Chondrocyte (in vitro differentiated cells): ENCODE measurements at regions not wholly inside any gene's neighbourhood (a gene's known extent, or its start where the extent isn't known, plus 50 kb on each side); places are given as distances from the start of the nearest gene placed in this dataset.

Experiments
- DNase-seq: peaks from one replicate; pipeline ENCODE4 v3.0.0; 2021; ENCODE audit warnings: mixed read lengths, low spot score
- H3K27ac Mint-ChIP-seq: one replicate; pipeline ENCODE4 v1.8.0; 2021; ENCODE audit warnings: mild to moderate bottlenecking, moderate library complexity, mixed read lengths; ENCODE audit not compliant: unreplicated experiment
- H3K27me3 Mint-ChIP-seq: 2 replicates; pipeline ENCODE4 v1.8.0; 2021; ENCODE audit warnings: low read depth, mixed read lengths
- H3K36me3 Mint-ChIP-seq: 2 replicates; pipeline ENCODE4 v1.8.0; 2021; ENCODE audit warnings: low read depth, mixed read lengths
- H3K4me1 Mint-ChIP-seq: 2 replicates; pipeline ENCODE4 v1.8.0; 2021; ENCODE audit warnings: low read depth, mild to moderate bottlenecking, mixed read lengths
- H3K4me3 Mint-ChIP-seq: one replicate; pipeline ENCODE4 v1.8.0; 2021; ENCODE audit warnings: mild to moderate bottlenecking, moderate library complexity, mixed read lengths; ENCODE audit not compliant: unreplicated experiment
- H3K9me3 Mint-ChIP-seq: 2 replicates; pipeline ENCODE4 v1.8.0; 2021; ENCODE audit warnings: low read depth, mixed read lengths
- TF ChIP-seq, protein P1 (sequence below): fragments of 200-600 bp; sonication (generic); IDR thresholded peaks from 2 replicates; pipeline ENCODE4 v1.5.0; 2021; ENCODE audit warnings: antibody characterized with exemption, mild to moderate bottlenecking, moderate library complexity

DNA sequence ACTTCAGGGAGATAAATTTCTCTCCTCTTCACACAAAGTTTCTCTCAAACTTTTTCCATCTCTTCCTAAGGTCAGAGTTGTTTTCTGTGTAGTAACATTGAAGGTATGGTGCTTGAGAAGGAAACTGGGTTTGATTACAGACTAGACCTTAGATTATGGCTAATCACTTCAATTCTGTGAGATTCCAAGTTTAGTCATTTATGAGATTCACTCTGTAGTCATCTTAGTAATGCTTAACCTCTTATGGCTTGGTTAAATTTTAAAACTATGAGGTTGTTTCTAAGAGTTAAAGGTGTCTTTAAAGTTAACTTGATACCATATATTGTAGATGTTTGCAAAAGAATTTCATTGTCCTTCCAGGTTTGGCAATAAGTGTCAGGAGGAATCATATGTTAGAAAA is 1092.2 kb downstream of the KCNT2 start:
- H3K27ac Mint-ChIP-seq = no peak overlapping the region
- H3K4me1 Mint-ChIP-seq = no peaks in the 10 kb centered on the region
- TF ChIP-seq, protein P1, sequence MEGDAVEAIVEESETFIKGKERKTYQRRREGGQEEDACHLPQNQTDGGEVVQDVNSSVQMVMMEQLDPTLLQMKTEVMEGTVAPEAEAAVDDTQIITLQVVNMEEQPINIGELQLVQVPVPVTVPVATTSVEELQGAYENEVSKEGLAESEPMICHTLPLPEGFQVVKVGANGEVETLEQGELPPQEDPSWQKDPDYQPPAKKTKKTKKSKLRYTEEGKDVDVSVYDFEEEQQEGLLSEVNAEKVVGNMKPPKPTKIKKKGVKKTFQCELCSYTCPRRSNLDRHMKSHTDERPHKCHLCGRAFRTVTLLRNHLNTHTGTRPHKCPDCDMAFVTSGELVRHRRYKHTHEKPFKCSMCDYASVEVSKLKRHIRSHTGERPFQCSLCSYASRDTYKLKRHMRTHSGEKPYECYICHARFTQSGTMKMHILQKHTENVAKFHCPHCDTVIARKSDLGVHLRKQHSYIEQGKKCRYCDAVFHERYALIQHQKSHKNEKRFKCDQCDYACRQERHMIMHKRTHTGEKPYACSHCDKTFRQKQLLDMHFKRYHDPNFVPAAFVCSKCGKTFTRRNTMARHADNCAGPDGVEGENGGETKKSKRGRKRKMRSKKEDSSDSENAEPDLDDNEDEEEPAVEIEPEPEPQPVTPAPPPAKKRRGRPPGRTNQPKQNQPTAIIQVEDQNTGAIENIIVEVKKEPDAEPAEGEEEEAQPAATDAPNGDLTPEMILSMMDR = no peak
- DNase-seq = no peak
- no peak overlapping the region for H3K4me3 Mint-ChIP-seq
- no peaks in the 10 kb centered on the region for H3K9me3 Mint-ChIP-seq
- H3K36me3 Mint-ChIP-seq = no peaks in the 10 kb centered on the region
- no peaks in the 10 kb centered on the region for H3K27me3 Mint-ChIP-seq

DNA sequence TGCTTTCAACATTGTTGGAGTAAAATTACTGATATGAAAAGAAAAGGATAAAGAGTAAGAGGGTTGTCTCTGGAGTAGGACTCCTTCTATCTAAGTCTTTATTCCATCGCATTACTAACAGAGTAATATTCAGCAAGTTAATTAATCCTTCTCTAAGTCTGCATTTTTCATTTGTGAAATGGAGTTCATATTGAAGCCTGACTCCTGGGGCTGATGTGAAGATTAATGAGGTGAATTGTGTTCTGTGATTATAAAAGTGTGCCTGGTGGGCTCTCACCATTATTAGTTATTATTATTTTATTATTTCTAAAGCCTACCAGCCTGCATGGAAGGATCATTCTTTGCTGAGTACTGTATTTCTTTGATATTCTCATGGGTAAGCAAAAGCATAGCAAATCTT is 1096.7 kb downstream of the KCNT2 start:
- DNase-seq = no peak
- no peaks in the 10 kb centered on the region for H3K36me3 Mint-ChIP-seq
- no peaks in the 10 kb centered on the region for H3K4me1 Mint-ChIP-seq
- no peak overlapping the region for H3K27ac Mint-ChIP-seq
- no peaks in the 10 kb centered on the region for H3K27me3 Mint-ChIP-seq
- TF ChIP-seq, protein P1 = no peak
- H3K4me3 Mint-ChIP-seq = no peak overlapping the region
- peaks cover 11% of the 10 kb centered on the region for H3K9me3 Mint-ChIP-seq

DNA sequence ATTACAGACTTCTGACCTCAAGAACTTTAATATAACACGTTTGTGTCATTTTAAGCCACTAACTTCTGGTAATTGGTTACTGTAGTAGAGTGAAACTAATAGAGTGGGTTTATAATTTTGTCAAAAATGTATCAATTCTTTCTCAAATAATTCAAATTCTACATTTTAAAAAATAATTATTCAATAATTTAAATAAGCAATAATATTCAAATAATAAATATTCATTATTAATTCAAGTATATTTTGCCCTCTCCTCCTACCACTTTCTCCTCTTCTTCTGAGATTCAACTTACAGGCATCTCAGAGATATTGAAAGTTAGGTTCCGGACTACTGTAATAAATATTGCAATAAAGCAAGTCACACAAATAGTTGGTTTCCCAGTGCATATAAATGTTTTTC is 1107.1 kb downstream of the KCNT2 start:
- TF ChIP-seq, protein P1 = no peak
- Mint-ChIP-seq H3K27me3 (no peaks in the 10 kb centered on the region), H3K36me3 (no peaks in the 10 kb centered on the region), H3K9me3 (peaks cover 12% of the 10 kb centered on the region), H3K4me3 (no peak overlapping the region), H3K27ac (no peak overlapping the region), H3K4me1 (no peaks in the 10 kb centered on the region)
- DNase-seq = no peak

DNA sequence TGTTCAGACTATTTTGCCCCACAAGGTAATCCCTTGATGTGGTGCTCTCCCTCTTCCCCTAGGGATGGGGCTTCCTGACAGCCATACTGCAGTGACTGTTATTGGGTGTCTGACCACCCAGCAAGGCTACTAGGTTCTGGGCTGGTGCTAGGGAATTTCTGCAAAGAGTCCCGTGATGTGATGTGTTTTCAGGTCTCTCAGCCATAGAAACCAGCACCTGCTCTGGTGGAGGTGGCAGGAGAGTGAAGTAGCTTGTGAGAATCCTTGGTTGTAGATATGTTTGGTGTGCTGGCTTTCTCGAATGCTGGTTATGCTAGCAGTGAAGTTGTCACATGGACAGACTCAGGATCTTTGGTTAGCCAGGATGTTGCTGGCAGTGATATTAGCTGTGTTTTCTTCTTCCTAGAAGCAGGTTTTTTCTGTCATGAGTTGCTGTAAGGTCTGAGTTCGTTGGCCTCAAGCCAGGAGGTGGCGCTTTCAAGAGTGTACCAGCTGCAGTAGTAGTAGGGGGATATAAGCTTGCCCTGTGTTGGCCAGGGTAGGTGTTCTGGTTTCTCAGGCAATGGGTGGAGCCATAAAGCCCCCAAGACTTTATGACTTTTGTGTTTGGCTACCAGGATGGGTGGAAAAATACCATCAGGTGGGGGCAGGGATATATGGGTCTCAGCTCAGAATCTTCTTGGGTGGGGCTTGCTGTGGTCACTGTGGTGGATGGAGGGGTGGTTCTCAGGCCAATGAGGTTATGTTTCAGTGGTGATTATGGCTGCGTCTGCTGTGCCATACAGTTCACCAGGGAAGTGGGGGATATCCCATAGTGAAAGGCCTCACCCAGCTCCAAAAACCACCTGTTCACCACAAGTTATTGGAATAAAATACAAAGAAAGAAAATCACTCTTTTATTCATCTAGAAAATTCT is 1112.3 kb downstream of the KCNT2 start:
- Mint-ChIP-seq H3K4me3 (no peak overlapping the region), H3K27me3 (no peaks in the 10 kb centered on the region), H3K36me3 (no peaks in the 10 kb centered on the region), H3K9me3 (peaks cover 17% of the 10 kb centered on the region), H3K4me1 (no peaks in the 10 kb centered on the region), H3K27ac (no peak overlapping the region)
- no peak for DNase-seq
- TF ChIP-seq, protein P1 = no peak

DNA sequence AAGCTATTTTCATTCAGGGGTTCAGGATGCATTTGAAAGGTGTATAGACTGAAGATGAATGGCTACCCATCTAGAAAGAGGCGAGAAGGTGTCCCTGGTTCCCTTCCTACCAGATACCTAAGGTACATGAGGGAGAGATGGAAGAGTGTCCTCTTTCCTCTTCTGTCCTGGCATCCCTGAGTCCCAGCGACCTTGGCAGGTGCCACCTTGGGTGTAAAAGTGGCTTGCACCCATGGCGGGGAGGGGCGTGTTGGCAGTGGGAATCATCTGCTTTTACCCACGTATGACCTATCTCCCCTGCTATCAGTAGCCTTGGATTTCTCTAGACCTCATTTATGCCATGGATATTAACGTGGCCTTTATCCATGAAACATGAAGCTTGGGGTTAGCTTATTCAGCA is 1126.1 kb downstream of the KCNT2 start:
- Mint-ChIP-seq H3K27ac (no peak overlapping the region), H3K36me3 (no peaks in the 10 kb centered on the region), H3K9me3 (peaks cover 4% of the 10 kb centered on the region), H3K27me3 (no peaks in the 10 kb centered on the region), H3K4me1 (no peaks in the 10 kb centered on the region), H3K4me3 (no peak overlapping the region)
- peak; percentile 56 for DNase-seq
- TF ChIP-seq, protein P1 = no peak
